IMR-90 (cell line): ENCODE measurements at regions not wholly inside any gene's neighbourhood (a gene's known extent, or its start where the extent isn't known, plus 50 kb on each side); places are given as distances from the start of the nearest gene placed in this dataset.

Source experiments
- ATAC-seq: fragments of 200-7000 bp; cut with Tn5 transposase; 2 replicates; pipeline ENCODE4 v1.9.1; 2020; ENCODE audit warnings: low read depth, mild to moderate bottlenecking, moderate library complexity
- BruUV-seq: library from RNA; stranded (reverse); fragments of 400-500 nt; replicated peaks from 2 replicates; lab custom pipeline; 2021; lab: Mats Ljungman, UMichigan
- CTCF ChIA-PET: fragments of 300-600 bp; formaldehyde crosslinking; extraction: SDS; loops from one replicate; lab custom pipeline; 2021; ENCODE audit warnings: antibody characterized with exemption; lab: Yijun Ruan, JAX
- POLR2A ChIA-PET: fragments of 300-600 bp; sonication (Branson Sonifier 250); formaldehyde crosslinking; loops from one replicate; lab custom pipeline; 2022; ENCODE audit warnings: antibody characterized with exemption; ENCODE audit not compliant: unreplicated experiment; lab: Charles Lee
- DNase-seq: peaks from one replicate; pipeline ENCODE4 v3.0.0; 2013
- H2AFZ ChIP-seq: replicated peaks from 2 replicates; pipeline ENCODE3; 2013; ENCODE audit warnings: low read length, mild to moderate bottlenecking; ENCODE audit not compliant: poor library complexity
- H2AK5ac ChIP-seq: 2 replicates; pipeline ENCODE4 v1.6.1; 2013; ENCODE audit warnings: low read depth, low read length, inconsistent platforms
- H2AK9ac ChIP-seq: replicated peaks from 2 replicates; pipeline ENCODE3; 2013; ENCODE audit warnings: mild to moderate bottlenecking, low read depth, low read length, moderate library complexity; ENCODE audit not compliant: poor library complexity
- H2BK120ac ChIP-seq: 2 replicates; pipeline ENCODE4 v1.6.1; 2013; ENCODE audit warnings: low read depth, low read length, inconsistent platforms
- H2BK15ac ChIP-seq: 3 replicates; pipeline ENCODE4 v1.6.1; 2013; ENCODE audit warnings: low read depth, low read length, inconsistent platforms
- H2BK20ac ChIP-seq: 2 replicates; pipeline ENCODE4 v1.6.1; 2013; ENCODE audit warnings: low read depth, mild to moderate bottlenecking, inconsistent platforms, low read length, moderate library complexity
- H2BK5ac ChIP-seq: 2 replicates; pipeline ENCODE4 v1.6.1; 2013; ENCODE audit warnings: mild to moderate bottlenecking, low read depth, low read length, inconsistent platforms; ENCODE audit not compliant: poor library complexity, severe bottlenecking
- H3K14ac ChIP-seq: replicated peaks from 2 replicates; pipeline ENCODE4 v1.6.1; 2013; ENCODE audit warnings: low read depth, low read length, inconsistent platforms
- H3K18ac ChIP-seq: 2 replicates; pipeline ENCODE4 v1.6.1; 2013; ENCODE audit warnings: low read depth, low read length, control low read depth
- H3K23ac ChIP-seq: 2 replicates; pipeline ENCODE4 v1.6.1; 2013; ENCODE audit warnings: low read depth, low read length, inconsistent platforms
- H3K27ac ChIP-seq: 2 replicates; pipeline ENCODE4 v1.5.1; 2013; ENCODE audit warnings: mild to moderate bottlenecking, control low read depth, low read length; ENCODE audit not compliant: insufficient read depth
- H3K27me3 ChIP-seq: 2 replicates; pipeline ENCODE4 v1.6.1; 2013; ENCODE audit warnings: low read length; ENCODE audit not compliant: control insufficient read depth, insufficient read depth
- H3K36me3 ChIP-seq: 2 replicates; pipeline ENCODE4 v1.6.1; 2013; ENCODE audit warnings: low read length, mixed read lengths; ENCODE audit not compliant: control insufficient read depth, insufficient read depth
- H3K4ac ChIP-seq: 2 replicates; pipeline ENCODE4 v1.6.1; 2013; ENCODE audit warnings: low read depth, low read length, inconsistent platforms
- H3K4me1 ChIP-seq: 2 replicates; pipeline ENCODE4 v1.6.1; 2013; ENCODE audit warnings: low read length, mixed read lengths; ENCODE audit not compliant: control insufficient read depth, insufficient read depth
- H3K4me2 ChIP-seq: 2 replicates; pipeline ENCODE4 v1.6.1; 2013; ENCODE audit warnings: low read depth, mild to moderate bottlenecking, control low read depth, low read length, moderate library complexity
- H3K4me3 ChIP-seq: 2 replicates; pipeline ENCODE4 v1.5.1; 2013; ENCODE audit warnings: low read depth, mild to moderate bottlenecking, control low read depth, low read length, moderate library complexity; ENCODE audit not compliant: insufficient read depth
- H3K56ac ChIP-seq: 2 replicates; pipeline ENCODE4 v1.6.1; 2013; ENCODE audit warnings: low read length, inconsistent platforms; ENCODE audit not compliant: insufficient read depth; ENCODE audit errors: extremely low read depth
- H3K79me1 ChIP-seq, 2 experiments: 2 replicates each; pipeline ENCODE4 v1.6.1; 2013; ENCODE audit warnings: low read length in 2 of 2, inconsistent platforms in 1 of 2, low read depth in 1 of 2
- H3K9ac ChIP-seq: 2 replicates; pipeline ENCODE4 v1.6.1; 2013; ENCODE audit warnings: low read depth, low read length, control low read depth
- H3K9me1 ChIP-seq: 2 replicates; pipeline ENCODE4 v1.6.1; 2013; ENCODE audit warnings: low read length, inconsistent platforms; ENCODE audit not compliant: insufficient read depth
- H3K9me3 ChIP-seq: 2 replicates; pipeline ENCODE4 v1.6.1; 2013; ENCODE audit warnings: low read length; ENCODE audit not compliant: control insufficient read depth, insufficient read depth
- H4K20me1 ChIP-seq: 2 replicates; pipeline ENCODE4 v1.6.1; 2013; ENCODE audit warnings: low read length, inconsistent platforms; ENCODE audit not compliant: insufficient read depth
- H4K5ac ChIP-seq: 2 replicates; pipeline ENCODE4 v1.6.1; 2013; ENCODE audit warnings: mild to moderate bottlenecking, low read depth, low read length, control low read depth
- H4K8ac ChIP-seq, 2 experiments: 2 replicates each; pipeline ENCODE4 v1.6.1; 2013; ENCODE audit warnings: low read depth in 2 of 2, low read length in 2 of 2, control low read depth in 1 of 2, inconsistent platforms in 1 of 2
- H4K91ac ChIP-seq: 2 replicates; pipeline ENCODE4 v1.6.1; 2013; ENCODE audit warnings: low read depth, low read length, inconsistent platforms; ENCODE audit not compliant: insufficient read depth
- BHLHE40 ChIP-seq: fragments of 150-350 bp; IDR thresholded peaks from 2 replicates; pipeline ENCODE4 v1.6.1; 2016; ENCODE audit warnings: mild to moderate bottlenecking, low read depth, low read length
- CEBPB ChIP-seq: IDR thresholded peaks from 2 replicates; pipeline ENCODE4 v1.6.1; 2012; ENCODE audit warnings: low read depth, low read length, improper control_type of control experiment
- CHD1 ChIP-seq: IDR thresholded peaks from 2 replicates; pipeline ENCODE4 v1.6.1; 2012; ENCODE audit warnings: low read depth, low read length, improper control_type of control experiment
- FOS ChIP-seq: fragments of 150-350 bp; IDR thresholded peaks from 2 replicates; pipeline ENCODE4 v1.6.1; 2016; ENCODE audit warnings: low read depth, low read length
- MAFK ChIP-seq: IDR thresholded peaks from 2 replicates; pipeline ENCODE4 v1.6.1; 2012; ENCODE audit warnings: low read depth, low read length, improper control_type of control experiment
- MAZ ChIP-seq: IDR thresholded peaks from 2 replicates; pipeline ENCODE4 v1.6.1; 2012; ENCODE audit warnings: low read depth, mild to moderate bottlenecking, low read length, improper control_type of control experiment, moderate library complexity, borderline replicate concordance
- MXI1 ChIP-seq: IDR thresholded peaks from 2 replicates; pipeline ENCODE4 v1.6.1; 2012; ENCODE audit warnings: low read depth, mild to moderate bottlenecking, low read length, moderate library complexity, borderline replicate concordance
- NFE2L2 ChIP-seq: fragments of 150-350 bp; IDR thresholded peaks from 2 replicates; pipeline ENCODE4 v1.6.1; 2016; ENCODE audit warnings: low read depth, mild to moderate bottlenecking, low read length
- POLR2A ChIP-seq: IDR thresholded peaks from 2 replicates; pipeline ENCODE4 v1.6.1; 2012; ENCODE audit warnings: mild to moderate bottlenecking, low read depth, low read length
- RAD21 ChIP-seq: IDR thresholded peaks from 2 replicates; pipeline ENCODE4 v1.6.1; 2012; ENCODE audit warnings: low read length, improper control_type of control experiment
- RCOR1 ChIP-seq: IDR thresholded peaks from 2 replicates; pipeline ENCODE4 v1.6.1; 2012; ENCODE audit warnings: mild to moderate bottlenecking, low read length, improper control_type of control experiment; ENCODE audit not compliant: insufficient replicate concordance
- RFX5 ChIP-seq: IDR thresholded peaks from 2 replicates; pipeline ENCODE4 v1.8.0; 2012; ENCODE audit warnings: low read depth, mild to moderate bottlenecking, low read length, moderate library complexity
- SMC3 ChIP-seq: fragments of 150-350 bp; IDR thresholded peaks from 2 replicates; pipeline ENCODE4 v1.6.1; 2016; ENCODE audit warnings: low read depth, mild to moderate bottlenecking, antibody characterized with exemption, low read length, moderate library complexity
- USF2 ChIP-seq: fragments of 150-350 bp; IDR thresholded peaks from 2 replicates; pipeline ENCODE4 v1.6.1; 2017; ENCODE audit warnings: mild to moderate bottlenecking, antibody characterized with exemption, low read length, low read depth
- WGBS, 2 experiments: methylation state at CpG; one replicate each; pipeline versions ENCODE4 v1.1.5 to v1.1.7; 2013; ENCODE audit warnings: missing lambda C conversion rate in 2 of 2; ENCODE audit not compliant: insufficient read length in 1 of 2; ENCODE audit errors: extremely low coverage in 2 of 2; 5-methylcytosine and 5-hydroxymethylcytosine counted together
- dilution Hi-C: fragments of 300-500 bp; cut with HindIII; formaldehyde crosslinking; loops from one replicate; pipeline ENCODE4 v1.14.3; 2018; ENCODE audit warnings: low sequenced_read_pairs; ENCODE audit not compliant: unreplicated experiment
- in situ Hi-C: fragments of 300-500 bp; cut with MboI; formaldehyde crosslinking; loops from 3 replicates; pipeline ENCODE4 v1.14.3; 2019; ENCODE audit warnings: low sequenced_read_pairs, inconsistent platforms, mixed read lengths
- intact Hi-C: fragments of 100-400 bp; cut with micrococcal nuclease; formaldehyde crosslinking; loops from 2 replicates; pipeline ENCODE4 v1.10.0; 2022
- TF ChIP-seq, protein P1 (sequence below): conservative IDR thresholded peaks from 2 replicates; pipeline ENCODE4 v1.5.1; 2012; ENCODE audit warnings: mild to moderate bottlenecking, low read depth, low read length, improper control_type of control experiment
- TF ChIP-seq, protein P2 (sequence below): fragments of 150-350 bp; IDR thresholded peaks from 2 replicates; pipeline ENCODE4 v1.6.1; 2016; ENCODE audit warnings: low read depth, mild to moderate bottlenecking, low read length, moderate library complexity, borderline replicate concordance

DNA sequence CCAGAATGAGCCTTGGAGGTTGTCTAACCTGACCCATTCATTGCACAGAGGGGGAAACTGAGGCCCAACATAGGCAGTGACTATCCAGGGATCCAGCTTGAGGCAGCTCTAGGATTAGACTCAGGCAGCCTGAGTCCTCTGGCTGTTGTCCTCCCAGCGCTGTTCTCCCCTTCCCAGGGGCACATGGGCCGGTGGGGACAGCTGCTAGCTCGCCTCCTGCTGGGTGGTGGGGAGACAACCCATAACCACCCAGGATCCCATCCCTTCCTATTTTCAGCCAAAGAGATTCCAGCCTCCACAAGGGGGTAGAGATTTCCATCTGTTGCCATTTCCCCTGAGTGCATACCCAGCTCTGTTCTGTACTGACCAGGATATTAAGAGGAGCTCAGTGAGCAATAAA, 145.1 kb upstream of the GPR26 start:
- Histone ChIP-seq H4K91ac (no peak overlapping the region), H2AFZ (no peak overlapping the region), H2AK5ac (no peak overlapping the region), H3K9me3 (peaks cover 31% of the 10 kb centered on the region), H4K5ac (no peak overlapping the region), H3K4me2 (no peak overlapping the region), H3K27me3 (no peaks in the 10 kb centered on the region), H4K20me1 (no peaks in the 10 kb centered on the region), H3K9me1 (no peaks in the 10 kb centered on the region), H4K8ac (no peak overlapping the region), H2BK120ac (no peak overlapping the region), H2BK5ac (no peak overlapping the region), H3K23ac (no peak overlapping the region), H3K27ac (no peak overlapping the region), H2BK20ac (no peak overlapping the region), H3K4ac (no peak overlapping the region), H3K18ac (no peak overlapping the region), H2BK15ac (no peak overlapping the region), H3K9ac (no peak overlapping the region), H3K14ac (no peak overlapping the region), H3K56ac (no peak overlapping the region), H3K36me3 (no peaks in the 10 kb centered on the region), H3K4me3 (no peak overlapping the region), H2AK9ac (no peak overlapping the region), H3K79me1 (no peaks in the 10 kb centered on the region), H3K4me1 (no peaks in the 10 kb centered on the region)
- ATAC-seq (no peak), DNase-seq (no peak)
- ChIA-PET CTCF (no interaction called here), POLR2A (no interaction called here)
- no peak for TF ChIP-seq RCOR1
- no peak for TF ChIP-seq NFE2L2
- no peak for TF ChIP-seq RFX5
- TF ChIP-seq, protein P1, sequence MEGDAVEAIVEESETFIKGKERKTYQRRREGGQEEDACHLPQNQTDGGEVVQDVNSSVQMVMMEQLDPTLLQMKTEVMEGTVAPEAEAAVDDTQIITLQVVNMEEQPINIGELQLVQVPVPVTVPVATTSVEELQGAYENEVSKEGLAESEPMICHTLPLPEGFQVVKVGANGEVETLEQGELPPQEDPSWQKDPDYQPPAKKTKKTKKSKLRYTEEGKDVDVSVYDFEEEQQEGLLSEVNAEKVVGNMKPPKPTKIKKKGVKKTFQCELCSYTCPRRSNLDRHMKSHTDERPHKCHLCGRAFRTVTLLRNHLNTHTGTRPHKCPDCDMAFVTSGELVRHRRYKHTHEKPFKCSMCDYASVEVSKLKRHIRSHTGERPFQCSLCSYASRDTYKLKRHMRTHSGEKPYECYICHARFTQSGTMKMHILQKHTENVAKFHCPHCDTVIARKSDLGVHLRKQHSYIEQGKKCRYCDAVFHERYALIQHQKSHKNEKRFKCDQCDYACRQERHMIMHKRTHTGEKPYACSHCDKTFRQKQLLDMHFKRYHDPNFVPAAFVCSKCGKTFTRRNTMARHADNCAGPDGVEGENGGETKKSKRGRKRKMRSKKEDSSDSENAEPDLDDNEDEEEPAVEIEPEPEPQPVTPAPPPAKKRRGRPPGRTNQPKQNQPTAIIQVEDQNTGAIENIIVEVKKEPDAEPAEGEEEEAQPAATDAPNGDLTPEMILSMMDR = no peak
- TF ChIP-seq USF2 = no peak
- no peak for TF ChIP-seq MXI1
- no peak for TF ChIP-seq FOS
- TF ChIP-seq BHLHE40 = no peak
- no peak for TF ChIP-seq RAD21
- no peak for TF ChIP-seq MAFK
- TF ChIP-seq CEBPB = no peak
- no peak for TF ChIP-seq SMC3
- no peak for TF ChIP-seq CHD1
- no peak for TF ChIP-seq MAZ
- no peak for TF ChIP-seq POLR2A
- TF ChIP-seq, protein P2, sequence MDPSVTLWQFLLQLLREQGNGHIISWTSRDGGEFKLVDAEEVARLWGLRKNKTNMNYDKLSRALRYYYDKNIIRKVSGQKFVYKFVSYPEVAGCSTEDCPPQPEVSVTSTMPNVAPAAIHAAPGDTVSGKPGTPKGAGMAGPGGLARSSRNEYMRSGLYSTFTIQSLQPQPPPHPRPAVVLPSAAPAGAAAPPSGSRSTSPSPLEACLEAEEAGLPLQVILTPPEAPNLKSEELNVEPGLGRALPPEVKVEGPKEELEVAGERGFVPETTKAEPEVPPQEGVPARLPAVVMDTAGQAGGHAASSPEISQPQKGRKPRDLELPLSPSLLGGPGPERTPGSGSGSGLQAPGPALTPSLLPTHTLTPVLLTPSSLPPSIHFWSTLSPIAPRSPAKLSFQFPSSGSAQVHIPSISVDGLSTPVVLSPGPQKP = no peak
- in situ Hi-C loops (no loop called here), dilution Hi-C loops (no loop called here), intact Hi-C loops (no loop called here)
- no CpG with 5 or more reads among the region's 3 CpGs for WGBS, 2 experiments
- no TSS peak for BruUV-seq
